ENCODE measurements at regions not wholly inside any gene's neighbourhood (a gene's known extent, or its start where the extent isn't known, plus 50 kb on each side); places are given as distances from the start of the nearest gene placed in this dataset.

DNA sequence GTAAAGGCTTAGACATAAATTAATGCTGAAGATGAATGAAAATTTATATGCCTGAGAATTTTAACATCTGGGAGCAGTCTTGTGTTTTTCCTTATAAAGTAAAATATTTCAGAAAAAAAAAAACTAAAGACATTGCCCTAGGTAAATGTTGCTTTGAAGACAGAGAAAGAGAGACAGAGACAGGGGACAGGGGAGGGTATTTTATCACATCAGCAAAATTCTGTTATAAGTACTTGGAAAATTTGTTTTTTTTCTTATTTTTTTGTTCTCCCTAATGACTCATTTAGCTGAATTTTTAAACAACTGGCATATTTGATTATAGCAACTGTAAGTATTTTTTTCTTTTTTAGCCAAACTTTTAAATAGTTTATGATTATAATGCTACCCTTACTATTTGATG is 1540.6 kb upstream of the GBE1 start:
- no peak for DNase-seq

DNA sequence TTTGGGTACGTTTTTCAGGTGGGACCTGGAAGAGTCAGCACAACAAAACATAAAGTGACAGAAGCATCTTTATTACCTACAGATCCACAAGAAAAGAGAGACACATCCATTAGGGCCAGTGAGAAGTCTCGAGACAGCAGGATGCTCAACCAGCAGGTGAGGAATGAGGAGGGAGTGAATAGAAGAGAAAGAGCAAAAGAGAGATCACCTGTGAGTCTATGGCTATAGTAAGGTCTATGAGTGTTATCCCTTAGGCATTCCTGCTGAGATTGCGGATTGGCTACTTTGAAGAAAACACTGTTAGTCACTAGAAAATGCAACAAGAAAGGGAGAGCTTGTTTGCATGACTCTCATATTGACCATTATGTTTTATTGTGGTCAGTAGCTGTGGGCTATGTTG is 1556.2 kb upstream of the GBE1 start:
- no peak for DNase-seq

DNA sequence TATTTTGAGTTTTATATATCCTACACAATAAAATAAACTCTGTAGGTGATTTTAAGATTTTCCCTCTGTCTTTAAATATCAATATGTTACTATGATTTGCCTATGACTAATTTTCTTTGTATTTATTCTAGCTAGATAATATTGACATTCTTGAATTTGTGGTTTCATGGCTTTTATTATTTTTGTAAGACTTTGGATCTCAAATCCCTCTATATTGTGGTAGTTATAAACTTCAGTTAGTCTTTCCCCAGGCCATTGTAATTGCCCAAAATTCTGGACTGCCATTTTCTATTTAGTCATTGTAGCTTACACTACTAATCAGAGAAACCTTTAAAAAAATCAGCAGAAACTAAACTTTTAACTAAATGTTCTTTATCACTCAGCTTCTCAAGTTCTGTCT is 1559.3 kb upstream of the GBE1 start:
- no peak for DNase-seq

DNA sequence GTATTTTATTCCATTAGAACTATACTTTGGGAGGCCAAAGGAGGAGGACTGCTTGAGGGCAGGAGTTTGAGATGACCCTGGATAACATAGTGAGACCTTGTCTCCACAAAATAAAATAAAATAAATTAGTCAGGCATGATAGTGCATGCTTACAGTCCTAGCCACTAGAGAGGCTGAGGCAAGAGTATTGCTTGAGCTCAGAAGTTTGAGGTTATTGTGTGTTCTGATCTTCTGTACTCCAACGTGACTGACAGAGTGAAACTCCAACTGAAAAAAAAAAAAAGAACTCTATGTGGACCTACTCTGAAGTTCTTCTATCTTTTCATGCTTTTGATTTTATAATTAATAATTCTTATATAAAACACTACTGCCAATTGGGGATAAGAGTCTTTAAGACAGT is 1560.0 kb upstream of the GBE1 start:
- no peak for DNase-seq

DNA sequence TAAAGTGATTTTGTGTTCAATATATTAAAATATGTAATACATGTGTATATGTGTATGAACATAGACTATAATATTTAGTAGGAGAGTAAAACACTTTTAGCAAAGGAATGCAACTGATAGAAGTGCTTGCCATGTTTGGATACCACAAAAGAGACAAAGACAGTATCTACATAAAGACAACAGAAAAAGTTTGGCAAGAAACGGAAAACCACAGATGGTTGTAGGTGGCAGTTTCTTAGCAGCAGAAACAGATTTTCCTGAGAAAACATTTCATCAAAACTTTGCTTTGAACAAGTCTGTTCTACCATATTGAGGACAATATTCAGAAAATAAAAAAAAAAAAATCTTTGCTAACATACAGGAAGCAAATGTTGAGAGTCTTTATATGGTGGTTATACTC is 1560.4 kb upstream of the GBE1 start:
- DNase-seq: no peak

DNA sequence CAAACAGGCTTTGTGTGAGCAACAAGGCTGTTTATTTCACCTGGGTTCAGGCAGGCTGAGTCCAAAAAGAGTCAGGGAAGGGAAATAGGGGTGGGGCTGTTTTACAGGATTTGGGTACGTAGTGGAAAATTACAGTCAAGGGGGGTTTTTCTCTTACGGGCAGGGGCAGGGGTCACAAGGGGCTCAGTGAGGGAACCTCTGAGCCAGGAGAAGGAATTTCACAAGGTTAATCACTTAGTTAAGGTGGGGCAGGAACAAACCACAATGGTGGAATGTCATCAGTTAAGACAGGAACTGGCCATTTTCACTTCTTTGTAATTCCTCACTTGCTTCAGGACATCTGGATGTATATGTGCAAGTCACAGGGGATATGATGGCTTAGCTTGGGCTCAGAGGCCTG is 1592.8 kb upstream of the GBE1 start:
- no peak for DNase-seq

DNA sequence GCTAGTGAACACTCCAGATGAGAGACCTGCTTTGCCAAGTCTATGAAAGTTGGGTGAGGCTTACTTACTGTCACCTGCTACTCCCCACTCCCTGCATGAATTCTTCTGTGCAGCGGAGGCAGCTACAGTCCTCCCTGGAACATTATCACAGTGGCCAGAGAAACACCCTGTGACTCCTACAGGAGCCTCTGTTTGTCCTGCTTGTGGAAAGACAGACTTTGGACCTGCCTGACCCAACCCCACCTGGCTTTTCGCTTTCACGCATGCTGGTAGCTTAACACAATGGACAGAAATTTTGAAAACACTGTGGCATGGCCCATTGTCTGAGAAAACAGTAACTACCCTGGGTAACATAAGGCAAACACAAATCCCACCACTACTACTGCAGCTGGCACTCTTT is 1565.5 kb upstream of the CADM2 start:
- DNase-seq: no peak

DNA sequence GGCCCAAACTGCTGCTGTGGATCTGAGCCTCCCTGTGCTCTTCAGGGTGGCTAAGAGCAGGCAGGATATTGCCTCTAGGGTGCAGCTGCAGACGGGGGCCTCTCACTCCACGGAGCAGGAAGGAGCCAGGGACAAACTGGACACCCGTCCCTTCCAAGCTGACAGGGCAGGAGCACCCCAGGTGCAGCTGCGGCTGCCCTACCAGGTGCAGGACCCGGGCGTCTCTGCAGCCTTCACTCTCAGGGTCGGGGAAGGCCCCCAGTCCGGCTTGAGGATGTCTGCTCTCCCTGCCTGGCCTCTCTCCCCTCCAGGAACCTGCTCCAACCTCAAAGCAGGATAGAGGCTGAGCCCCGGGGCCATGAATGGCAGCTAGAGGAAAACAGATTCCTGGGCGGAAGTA is 1554.9 kb upstream of the CADM2 start:
- no peak for DNase-seq

DNA sequence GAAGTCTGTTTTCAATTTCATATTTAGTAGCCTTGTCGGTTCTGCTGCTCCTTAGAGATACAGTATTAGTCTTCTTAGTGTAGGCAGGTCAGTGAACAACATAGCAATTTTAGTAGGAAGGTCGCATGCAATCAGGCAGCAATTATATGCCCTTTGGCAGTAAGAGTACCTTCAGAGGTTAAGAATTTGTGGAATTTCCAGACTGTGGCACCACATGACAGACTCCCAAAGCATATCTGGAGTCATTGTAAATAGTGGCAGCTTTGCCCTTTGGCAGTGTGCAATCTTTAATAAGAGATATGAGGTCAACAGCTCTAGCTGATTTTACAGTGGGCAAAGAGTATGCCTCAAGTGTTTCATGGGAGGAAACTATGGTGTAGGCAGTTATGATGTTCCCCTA is 1532.5 kb upstream of the CADM2 start:
- no peak for DNase-seq

DNA sequence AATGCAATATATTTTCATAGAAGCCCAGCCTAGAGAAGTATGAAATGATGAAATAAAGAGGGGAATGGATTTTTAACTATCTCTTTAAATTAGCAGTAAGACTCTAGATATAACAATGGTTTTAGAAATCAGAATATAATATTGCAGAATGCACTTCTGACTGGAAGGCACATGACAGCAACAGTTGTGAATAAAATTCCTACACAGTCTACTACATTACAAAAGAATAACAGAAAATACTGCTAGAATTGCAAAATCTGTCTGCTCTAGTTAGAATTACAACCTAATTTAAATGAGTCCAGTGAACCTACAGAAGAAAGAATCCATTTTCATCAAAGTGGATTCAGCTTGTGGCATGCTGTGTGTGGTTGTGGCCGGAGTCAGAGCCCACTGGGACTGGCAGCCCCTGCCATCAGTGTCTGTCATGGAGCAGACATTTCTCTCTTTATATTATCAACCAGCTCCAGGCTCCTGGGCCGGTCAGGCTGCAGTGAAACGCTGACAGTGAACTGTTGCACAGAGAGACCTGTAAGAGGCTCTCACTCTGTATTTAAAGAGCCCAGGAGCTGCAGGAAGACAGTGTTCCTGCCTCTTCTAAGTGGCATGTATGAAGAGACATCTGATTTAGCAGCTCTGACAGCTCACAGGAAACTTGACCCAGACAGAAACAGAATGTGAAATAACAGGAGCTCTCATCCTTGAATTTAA is 1523.8 kb upstream of the CADM2 start:
- no peak for DNase-seq

DNA sequence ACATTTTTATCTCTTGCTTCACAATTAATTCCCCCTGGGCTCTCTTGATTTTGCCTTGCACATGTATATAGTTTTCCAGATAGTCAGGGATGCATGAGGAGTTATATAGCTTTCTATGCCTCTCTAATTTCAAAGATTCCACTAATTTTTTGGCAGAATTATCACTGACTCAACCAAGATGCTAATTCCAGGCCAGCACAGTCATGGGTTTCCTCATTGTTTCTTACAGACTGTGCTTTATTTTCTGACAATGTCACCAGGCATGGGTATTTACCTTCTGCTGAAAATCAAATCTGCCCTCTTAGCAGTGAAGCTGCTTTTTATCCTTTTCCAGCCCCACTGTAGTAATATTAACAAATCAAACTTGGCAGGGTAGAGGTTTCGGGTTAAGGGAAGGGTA is 1520.6 kb upstream of the CADM2 start:
- no peak for DNase-seq

DNA sequence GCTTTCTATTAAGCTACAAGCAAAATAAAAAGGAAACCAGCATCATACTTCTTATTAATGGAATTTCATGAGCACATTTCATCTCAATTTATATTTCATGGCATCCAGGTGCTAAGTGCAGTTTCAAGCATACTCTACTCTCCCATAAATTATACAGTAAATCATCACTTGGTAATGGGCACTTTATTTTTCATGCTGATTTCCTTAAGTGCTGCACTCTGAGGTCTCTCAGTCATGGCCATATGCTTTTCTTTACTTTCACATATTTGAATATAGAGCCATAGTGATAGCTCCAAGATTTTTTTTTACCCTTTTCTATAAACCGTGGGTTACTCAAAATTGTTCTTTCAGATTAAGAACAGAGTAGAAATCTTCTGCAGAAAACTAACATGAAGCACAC is 1505.7 kb upstream of the CADM2 start:
- no peak for DNase-seq

DNA sequence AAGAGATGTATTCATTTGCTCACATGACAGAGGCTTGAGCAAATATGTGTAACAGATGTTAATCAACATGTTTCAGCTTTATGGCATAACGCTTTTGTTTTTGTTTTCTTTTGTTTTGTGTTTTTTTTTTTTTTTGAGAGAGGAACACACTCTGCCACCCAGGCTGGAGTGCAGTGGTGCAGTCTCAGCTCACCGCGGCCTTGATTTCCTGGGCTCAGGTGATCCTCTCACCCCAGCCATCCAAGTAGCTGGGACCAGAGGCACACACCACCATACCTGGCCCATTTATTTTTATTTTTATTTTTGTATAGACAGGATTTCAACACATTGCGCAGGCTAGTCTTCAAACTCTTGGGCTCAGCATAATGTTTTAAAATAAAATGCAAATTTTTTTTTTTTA is 1504.4 kb upstream of the CADM2 start:
- DNase-seq: no peak

DNA sequence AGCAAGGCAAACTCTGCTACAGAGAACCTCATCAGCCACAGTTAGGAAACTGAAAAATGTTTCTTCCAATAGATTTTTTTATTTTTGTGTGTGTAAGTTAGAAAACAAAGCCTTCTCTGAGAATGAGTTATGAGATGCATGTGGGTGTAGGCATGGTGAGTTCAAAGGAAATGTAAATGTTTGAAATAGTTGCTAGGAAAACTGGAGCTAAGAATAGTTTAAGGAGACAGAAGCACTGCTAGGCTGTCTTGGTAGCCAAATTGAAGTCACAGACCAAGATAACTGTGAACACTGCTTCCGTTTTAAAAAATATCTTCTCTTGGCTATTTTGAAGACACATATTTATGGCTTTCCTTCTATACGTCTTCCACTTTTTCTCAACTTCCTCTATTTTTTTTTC is 1501.2 kb upstream of the CADM2 start:
- DNase-seq: no peak

DNA sequence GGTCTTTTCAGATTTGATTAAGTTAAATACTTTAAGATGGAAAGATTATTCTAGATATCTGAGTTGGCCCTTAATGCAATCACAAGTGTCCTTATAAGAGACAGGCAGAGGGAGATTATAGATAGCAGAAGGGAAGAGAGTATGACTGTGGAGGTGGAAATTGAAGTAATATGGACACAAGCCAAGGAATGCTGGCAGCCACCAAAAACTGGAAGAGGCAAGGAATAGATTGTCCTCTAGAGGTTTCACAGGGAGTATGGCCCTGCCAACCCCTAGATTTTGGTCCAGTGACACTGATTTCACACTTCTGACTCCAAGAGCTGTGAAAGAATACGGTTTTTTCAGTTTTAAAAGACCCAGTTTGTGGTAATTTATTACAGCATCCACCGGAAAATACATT is 1498.7 kb upstream of the CADM2 start:
- DNase-seq: no peak

DNA sequence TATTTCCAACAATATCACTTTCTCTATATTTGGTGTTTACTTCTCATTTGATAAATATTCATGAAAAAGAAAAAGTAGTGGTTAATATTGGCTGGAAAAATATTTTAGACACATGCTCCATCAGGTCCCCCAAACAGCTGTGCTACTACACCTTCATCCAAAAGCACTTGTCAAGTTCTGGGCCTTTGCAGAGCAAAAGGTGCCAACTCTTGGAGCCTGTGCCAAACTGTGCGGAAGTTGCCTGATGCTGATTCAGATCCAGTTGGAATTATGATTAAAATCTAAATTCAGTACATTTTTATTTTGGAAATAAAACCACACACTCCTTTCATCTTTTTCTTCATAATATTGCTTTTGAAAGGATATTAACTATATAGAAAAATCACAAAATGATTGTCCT is 1497.4 kb upstream of the CADM2 start:
- DNase-seq: no peak

DNA sequence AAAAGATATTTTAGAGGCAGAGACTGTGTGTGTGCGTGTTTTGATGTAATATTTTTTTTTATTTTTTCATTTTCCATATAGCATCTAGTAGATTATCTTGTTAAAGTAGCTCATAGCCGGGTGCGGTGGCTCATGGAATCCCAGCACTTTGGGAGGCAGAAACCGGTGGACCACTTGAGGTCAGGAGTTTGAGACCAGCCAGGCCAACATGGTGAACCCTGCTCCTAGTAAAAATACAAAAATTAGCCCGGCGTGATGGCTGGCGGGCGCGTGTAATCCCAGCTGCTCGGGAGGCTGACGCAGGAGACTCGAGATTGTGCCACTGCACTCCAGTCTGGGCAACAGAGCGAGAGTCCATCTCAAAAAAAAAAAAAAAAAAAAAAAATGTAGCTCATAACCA is 1481.2 kb upstream of the CADM2 start:
- no peak for DNase-seq

DNA sequence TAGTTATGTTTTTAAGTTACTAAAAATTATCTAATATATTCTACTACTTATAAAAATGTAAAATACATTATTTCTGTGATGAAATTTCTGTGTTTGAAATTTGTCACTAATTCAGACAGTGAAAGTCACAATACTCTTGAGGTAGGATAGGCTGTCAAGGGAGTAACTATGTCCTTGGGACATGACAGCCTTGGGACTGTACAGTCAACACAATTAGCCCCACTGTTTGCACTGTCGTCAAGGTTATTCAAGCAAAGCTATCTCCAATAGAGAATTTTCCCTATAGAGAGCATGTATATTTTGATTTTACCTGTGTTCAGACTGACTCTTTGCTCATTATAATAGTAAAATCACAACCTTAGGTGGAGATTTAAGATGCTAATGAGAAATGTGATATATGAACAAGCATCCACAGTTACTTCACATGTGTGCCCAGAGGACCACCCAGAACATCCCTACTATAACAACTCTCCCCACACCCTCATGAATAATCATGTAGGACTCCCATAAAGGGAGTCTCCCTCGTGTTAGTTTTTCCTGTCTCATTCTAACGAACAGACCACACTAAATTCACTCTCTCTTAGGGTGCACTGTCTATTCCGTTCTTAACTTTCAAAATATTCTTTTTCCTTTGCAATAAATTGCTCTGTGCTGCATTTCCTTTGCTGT is 1476.3 kb upstream of the CADM2 start:
- no peak for DNase-seq

DNA sequence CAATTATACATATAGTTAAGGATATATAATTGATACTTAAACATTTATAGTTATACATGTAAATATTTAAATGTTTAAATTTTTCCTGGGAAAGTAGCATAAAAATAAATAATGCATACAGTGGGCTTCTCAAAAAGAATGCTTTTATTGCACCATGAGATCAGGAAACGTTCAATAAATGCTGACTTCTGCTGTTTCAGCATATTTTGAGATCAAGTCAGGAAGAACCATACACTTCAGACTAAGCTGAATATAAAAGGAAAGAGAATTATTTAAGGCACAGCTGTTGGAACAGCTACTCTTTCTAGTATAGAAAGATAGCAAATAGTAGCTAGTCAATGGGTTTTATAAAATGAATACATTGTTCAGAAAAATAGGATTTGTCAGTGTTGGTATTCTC is 1462.3 kb upstream of the CADM2 start:
- DNase-seq: no peak

DNA sequence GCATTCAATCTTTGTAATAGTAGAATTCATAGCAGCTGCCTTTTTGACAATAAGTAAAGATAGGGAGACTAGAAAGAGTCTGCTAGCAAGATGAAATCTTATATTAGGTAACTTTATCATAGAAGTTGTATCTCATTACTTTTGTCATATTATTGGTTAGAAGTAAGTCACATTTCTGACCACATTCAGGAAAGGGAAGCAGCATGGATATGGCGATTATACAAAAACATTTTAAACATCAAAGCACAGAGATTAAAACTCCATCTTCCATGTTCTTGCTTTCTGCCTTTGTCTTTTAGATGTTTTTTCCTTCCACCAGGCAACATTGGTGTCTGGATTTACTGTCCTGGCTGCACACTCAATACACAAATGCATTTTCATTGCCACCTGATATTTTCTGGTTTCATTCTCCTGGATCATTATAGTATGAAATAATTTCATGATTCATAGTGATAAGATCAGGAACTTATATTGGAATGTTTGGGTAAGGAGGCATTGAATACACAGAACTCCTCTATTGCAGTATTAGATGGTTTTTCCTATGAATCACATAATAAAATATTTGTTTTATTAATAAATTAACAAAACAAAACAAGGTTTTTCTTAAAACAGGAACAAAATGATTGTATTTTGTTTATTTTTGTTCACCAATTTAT is 1460.3 kb upstream of the CADM2 start:
- DNase-seq: no peak

DNA sequence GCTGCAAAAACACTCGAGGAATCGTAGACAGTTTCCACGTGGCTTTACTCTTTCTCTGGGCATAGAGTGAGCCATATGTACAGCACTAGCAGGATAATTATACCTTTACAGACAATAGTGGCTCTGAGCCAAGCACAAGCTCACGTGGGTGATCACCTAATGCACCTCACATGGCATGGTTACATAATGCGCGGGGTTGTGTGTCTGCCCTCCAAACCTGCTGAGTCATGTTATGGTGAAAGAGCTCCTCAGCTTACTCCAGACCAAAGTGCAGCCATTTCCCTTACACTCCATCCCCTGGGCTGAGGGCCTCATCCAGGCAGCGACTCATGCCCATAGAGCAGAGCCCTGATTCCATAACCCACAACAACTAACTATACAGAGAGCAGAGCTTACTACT is 1458.4 kb upstream of the CADM2 start:
- DNase-seq: no peak

DNA sequence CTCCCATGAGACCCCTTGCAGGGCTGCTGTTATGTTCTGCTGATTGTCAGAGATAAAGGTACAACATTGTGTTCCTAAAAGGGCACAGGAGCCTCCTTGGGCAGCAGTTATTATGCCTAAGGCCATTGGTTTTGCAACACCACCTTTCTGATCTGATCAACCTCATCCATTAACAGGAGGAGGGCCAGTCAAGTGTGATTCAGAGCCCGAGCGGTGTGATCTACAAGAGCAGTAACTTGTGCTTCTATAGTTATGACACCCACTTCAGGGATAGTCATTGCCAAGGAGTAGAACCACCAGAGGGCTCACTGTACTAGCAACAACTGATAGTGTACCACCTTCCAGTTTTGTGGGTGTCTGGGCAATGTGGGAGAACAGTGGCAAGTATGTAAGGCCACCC is 1457.9 kb upstream of the CADM2 start:
- DNase-seq: no peak

DNA sequence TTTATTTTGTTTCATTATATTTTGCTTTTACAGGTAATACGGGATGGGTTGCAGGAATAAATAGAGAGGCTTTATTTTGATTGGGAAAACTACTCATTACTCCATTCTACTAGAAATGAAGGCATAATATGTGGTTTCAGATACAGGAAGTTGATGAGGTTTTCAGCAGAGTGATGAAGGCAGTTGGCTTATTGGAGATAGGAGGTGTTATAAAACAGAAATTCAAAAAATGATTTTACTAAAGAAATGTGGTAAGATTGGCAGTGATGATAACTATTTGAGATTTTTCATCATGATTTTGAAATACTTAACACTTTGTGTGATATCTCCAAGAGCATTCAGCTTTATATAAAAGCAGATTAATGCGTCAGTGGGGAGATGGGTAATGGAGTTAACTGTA is 1445.7 kb upstream of the CADM2 start:
- DNase-seq: no peak

DNA sequence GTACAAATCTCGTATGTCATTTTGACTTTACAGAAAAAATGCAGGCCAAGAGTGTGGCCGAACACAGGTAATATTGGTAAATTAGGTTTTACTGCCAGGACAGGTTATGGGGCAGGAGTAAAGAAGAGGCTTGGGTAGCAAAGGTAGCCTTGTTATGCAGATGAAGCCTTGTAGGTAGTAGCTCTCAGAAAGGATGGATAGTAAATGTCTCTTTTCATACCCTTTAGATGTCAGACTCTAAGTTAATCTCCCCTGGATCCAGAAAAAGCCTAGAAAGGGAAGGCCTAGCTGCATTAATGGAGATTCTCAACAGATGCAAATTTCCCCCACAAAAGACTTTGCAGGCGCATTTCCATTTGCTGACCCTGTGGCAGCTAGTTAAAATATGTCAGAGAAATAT is 1445.1 kb upstream of the CADM2 start:
- DNase-seq: no peak
